ENCODE measurements at regions not wholly inside any gene's neighbourhood (a gene's known extent, or its start where the extent isn't known, plus 50 kb on each side); places are given as distances from the start of the nearest gene placed in this dataset.

DNA sequence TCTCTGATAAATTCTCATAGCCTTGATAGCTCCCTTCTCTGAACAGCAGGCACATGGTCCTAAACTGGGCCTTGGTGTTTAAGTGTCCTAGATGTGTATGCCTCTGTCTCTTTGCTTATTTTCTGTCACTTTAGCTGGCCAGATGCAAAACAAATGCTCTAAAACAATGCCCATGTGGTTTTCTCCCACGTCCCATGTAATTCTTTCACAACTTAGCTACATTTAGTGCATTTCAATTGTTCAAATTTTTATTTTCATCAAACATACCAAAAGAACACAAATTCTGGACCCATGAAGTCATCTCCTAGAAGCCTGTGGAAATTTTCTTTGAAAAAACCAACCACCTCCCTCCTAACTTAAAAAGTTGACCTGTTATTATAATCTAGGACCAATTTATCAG is 491.3 kb upstream of the AGTR1 start:
- intact Hi-C loops (cut with micrococcal nuclease; ENCODE audit: unreplicated experiment) (no loop called here), in situ Hi-C loops (cut with MboI) (no loop called here)
- WGBS (ENCODE audit: insufficient coverage, insufficient replicate concordance, low lambda C conversion rate, missing lambda C conversion rate), result 0% methylated on average over 1 of the region's 1 CpG
- DNase-seq (ENCODE audit: low read depth, low spot score) (no peak), FAIRE-seq (no peak), ATAC-seq (no peak)
- Histone ChIP-seq H3K9ac (ENCODE audit: control insufficient read depth, insufficient read depth, low read length) (no peak overlapping the region), H3K79me2 (ENCODE audit: control insufficient read depth, insufficient read depth, low read length) (no peaks in the 10 kb centered on the region), H3K27ac (ENCODE audit: control insufficient read depth, insufficient read depth) (no peak overlapping the region), H3K4me3 (no peak overlapping the region), H3K27me3 (replicated peaks in 1 of 2; ENCODE audit: control insufficient read depth in 2 of 2, insufficient read depth in 2 of 2, low read length in 1 of 2) (no peaks in the 10 kb centered on the region), H2AFZ (ENCODE audit: control insufficient read depth, low read depth, low read length) (no peak overlapping the region), H3K36me3 (ENCODE audit: control insufficient read depth in 2 of 2, insufficient read depth in 2 of 2, low read length in 1 of 2) (no peaks in the 10 kb centered on the region), H3K4me1 (ENCODE audit: control insufficient read depth, insufficient read depth, low read length) (no peaks in the 10 kb centered on the region), H4K20me1 (ENCODE audit: control insufficient read depth, insufficient read depth) (no peaks in the 10 kb centered on the region), H3K4me2 (ENCODE audit: control insufficient read depth, insufficient read depth) (no peak overlapping the region), H3K9me3 (replicated peaks; ENCODE audit: control insufficient read depth, insufficient read depth, low read length) (no peaks in the 10 kb centered on the region)
- ChIA-PET RAD21 (ENCODE audit: unreplicated experiment) (interaction anchor here (0.9 kb wide), 1 partner anchor 130 kb away, joined by 3 read pairs; no protein-coding TSS in a partner anchor), CTCF (interaction anchor here (0.6 to 1.5 kb wide), 3 partner anchors 16 to 133 kb away, joined by 3 read pairs; no protein-coding TSS in a partner anchor), POLR2A (no interaction called here), SMC1A (ENCODE audit: uncharacterized antibody, unreplicated experiment) (no interaction called here)
- no TSS peak for BruUV-seq (replicated peaks)
- TF ChIP-seq SIN3A (IDR thresholded peaks at IDR 0.05; ENCODE audit: low read depth, low read length) (no peak), MTA3 (IDR thresholded peaks at IDR 0.05; ENCODE audit: borderline replicate concordance, low read length) (no peak), STAT1 (conservative IDR thresholded peaks at IDR 0.05) (no peak), JUND (IDR thresholded peaks at IDR 0.05; ENCODE audit: low read depth, low read length) (no peak), HDGF (IDR thresholded peaks at IDR 0.05) (no peak), KAT2A (conservative IDR thresholded peaks at IDR 0.05; ENCODE audit: control insufficient read depth, low read depth, low read length) (no peak), ZNF592 (IDR thresholded peaks at IDR 0.05) (no peak), ATF7 (IDR thresholded peaks at IDR 0.05; ENCODE audit: low read depth) (no peak), EGR1 (IDR thresholded peaks at IDR 0.05; ENCODE audit: borderline replicate concordance in 1 of 2, low read depth in 2 of 2, low read length in 2 of 2) (no peak), HDAC2 (IDR thresholded peaks at IDR 0.05) (no peak), ZZZ3 (IDR thresholded peaks at IDR 0.05; ENCODE audit: control insufficient read depth, insufficient read length, low read depth) (no peak), TCF3 (IDR thresholded peaks at IDR 0.05; ENCODE audit: borderline replicate concordance, insufficient read depth, low read depth, low read length) (no peak), ATF2 (IDR thresholded peaks at IDR 0.05; ENCODE audit: low read length) (no peak), SMAD1 (IDR thresholded peaks at IDR 0.05; ENCODE audit: low read depth, partially characterized antibody) (no peak), CBFB (IDR thresholded peaks at IDR 0.05; ENCODE audit: low read depth) (no peak), WRNIP1 (IDR thresholded peaks at IDR 0.05; ENCODE audit: borderline replicate concordance, low read depth, low read length) (no peak), NFYA (IDR thresholded peaks at IDR 0.05; ENCODE audit: borderline replicate concordance, low read depth, low read length) (no peak)
- TF ChIP-seq, protein P1, sequence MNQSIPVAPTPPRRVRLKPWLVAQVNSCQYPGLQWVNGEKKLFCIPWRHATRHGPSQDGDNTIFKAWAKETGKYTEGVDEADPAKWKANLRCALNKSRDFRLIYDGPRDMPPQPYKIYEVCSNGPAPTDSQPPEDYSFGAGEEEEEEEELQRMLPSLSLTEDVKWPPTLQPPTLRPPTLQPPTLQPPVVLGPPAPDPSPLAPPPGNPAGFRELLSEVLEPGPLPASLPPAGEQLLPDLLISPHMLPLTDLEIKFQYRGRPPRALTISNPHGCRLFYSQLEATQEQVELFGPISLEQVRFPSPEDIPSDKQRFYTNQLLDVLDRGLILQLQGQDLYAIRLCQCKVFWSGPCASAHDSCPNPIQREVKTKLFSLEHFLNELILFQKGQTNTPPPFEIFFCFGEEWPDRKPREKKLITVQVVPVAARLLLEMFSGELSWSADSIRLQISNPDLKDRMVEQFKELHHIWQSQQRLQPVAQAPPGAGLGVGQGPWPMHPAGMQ (IDR thresholded peaks at IDR 0.05; ENCODE audit: borderline replicate concordance), result no peak
- TF ChIP-seq, protein P2, sequence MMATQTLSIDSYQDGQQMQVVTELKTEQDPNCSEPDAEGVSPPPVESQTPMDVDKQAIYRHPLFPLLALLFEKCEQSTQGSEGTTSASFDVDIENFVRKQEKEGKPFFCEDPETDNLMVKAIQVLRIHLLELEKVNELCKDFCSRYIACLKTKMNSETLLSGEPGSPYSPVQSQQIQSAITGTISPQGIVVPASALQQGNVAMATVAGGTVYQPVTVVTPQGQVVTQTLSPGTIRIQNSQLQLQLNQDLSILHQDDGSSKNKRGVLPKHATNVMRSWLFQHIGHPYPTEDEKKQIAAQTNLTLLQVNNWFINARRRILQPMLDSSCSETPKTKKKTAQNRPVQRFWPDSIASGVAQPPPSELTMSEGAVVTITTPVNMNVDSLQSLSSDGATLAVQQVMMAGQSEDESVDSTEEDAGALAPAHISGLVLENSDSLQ (IDR thresholded peaks at IDR 0.05), result no peak
